ENCODE measurements at regions not wholly inside any gene's neighbourhood (a gene's known extent, or its start where the extent isn't known, plus 50 kb on each side); places are given as distances from the start of the nearest gene placed in this dataset.

DNA sequence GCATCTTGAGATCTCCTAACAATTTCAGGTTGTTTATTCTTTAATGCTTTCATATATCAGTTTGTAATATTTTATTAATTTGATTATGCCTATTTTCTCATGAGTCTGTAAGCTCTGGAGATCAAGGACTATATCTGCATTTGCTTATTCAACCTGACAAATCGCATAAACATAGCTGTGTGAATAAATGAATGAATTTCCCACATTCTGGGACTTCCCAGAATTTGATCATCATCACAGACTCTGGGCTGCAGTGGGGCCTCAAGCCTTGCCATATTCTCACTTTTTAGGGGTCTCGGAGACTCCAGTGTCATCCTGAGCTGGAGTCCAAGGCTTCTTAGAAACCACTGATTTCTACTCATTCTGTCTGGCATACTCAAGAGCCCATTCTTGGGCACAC lies 180.5 kb downstream of the DAD1 start:
- Histone ChIP-seq H3K27ac (no peak overlapping the region), H3K36me3 (no peaks in the 10 kb centered on the region), H3K27me3 (no peaks in the 10 kb centered on the region), H3K4me3 (no peak overlapping the region), H3K4me1 (peaks cover 0 to 8% (median 3%) of the 10 kb centered on the region in 4 donors), H3K9me3 (no peaks in the 10 kb centered on the region)
- no peak for TF ChIP-seq POLR2AphosphoS5 (IDR thresholded peaks at IDR 0.05)
- TF ChIP-seq POLR2A (IDR thresholded peaks at IDR 0.05): no peak
- no peak for TF ChIP-seq CTCF (IDR thresholded peaks at IDR 0.05)
- no peak for TF ChIP-seq EP300 (IDR thresholded peaks at IDR 0.05)
- 97 to 100% (median 98%) methylated on average over 2 of the region's 2 CpGs for WGBS, 5 donors
- no peak for DNase-seq
- intact Hi-C loops (cut with DNase I; ENCODE audit: low total_unique reads): no loop called here

DNA sequence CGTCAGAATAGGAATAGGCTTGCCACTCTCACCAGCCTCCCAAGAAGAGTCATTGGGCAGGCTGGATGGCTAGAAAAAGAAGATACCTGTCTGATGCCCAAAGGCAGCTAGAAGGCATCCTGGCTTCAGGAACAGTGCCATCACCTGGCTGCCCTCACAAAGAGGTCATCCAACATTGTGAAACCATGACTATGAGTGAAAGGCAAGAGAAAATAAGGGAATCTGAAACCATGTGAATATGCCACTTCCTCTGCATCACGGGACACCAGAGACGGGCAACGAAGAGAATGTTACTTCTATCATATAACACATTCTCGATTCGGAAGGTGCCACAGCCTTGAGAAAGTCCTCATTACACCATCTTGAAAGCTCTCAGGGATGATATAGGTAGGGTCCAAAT lies 182.0 kb downstream of the DAD1 start:
- 83 to 96% (median 85%) methylated on average over 6 of the region's 6 CpGs for WGBS, 5 donors
- TF ChIP-seq POLR2A (IDR thresholded peaks at IDR 0.05) (no peak), EP300 (IDR thresholded peaks at IDR 0.05) (no peak), CTCF (IDR thresholded peaks at IDR 0.05) (no peak), POLR2AphosphoS5 (IDR thresholded peaks at IDR 0.05) (no peak)

GRCh38 chr14:22405201-22405600 lies 183.8 kb downstream of the DAD1 start:
- DNase-seq: no peak
- TF ChIP-seq POLR2AphosphoS5 (IDR thresholded peaks at IDR 0.05) (no peak), EP300 (IDR thresholded peaks at IDR 0.05) (no peak), CTCF (IDR thresholded peaks at IDR 0.05) (no peak), POLR2A (IDR thresholded peaks at IDR 0.05) (no peak)
- peaks cover 0 to 30% (median 7%) of the 10 kb centered on the region in 4 donors for H3K4me1 ChIP-seq
- intact Hi-C loops (cut with DNase I; ENCODE audit: low total_unique reads): no loop called here
- no peaks in the 10 kb centered on the region for H3K27me3 ChIP-seq
- H3K4me3 ChIP-seq: no peak overlapping the region
- H3K36me3 ChIP-seq: no peaks in the 10 kb centered on the region
- no peak overlapping the region for H3K27ac ChIP-seq
- WGBS, 5 donors: 77 to 94% (median 86%) methylated on average over 1 of the region's 1 CpG
- no peaks in the 10 kb centered on the region for H3K9me3 ChIP-seq

More for the DNA sequence above, 182.0 kb downstream of the DAD1 start:
- intact Hi-C loops (cut with DNase I; ENCODE audit: low total_unique reads): no loop called here
- Histone ChIP-seq H3K27me3 (no peaks in the 10 kb centered on the region), H3K27ac (no peak overlapping the region), H3K4me1 (peaks cover 0 to 19% (median 7%) of the 10 kb centered on the region in 4 donors), H3K9me3 (no peaks in the 10 kb centered on the region), H3K4me3 (no peak overlapping the region), H3K36me3 (no peaks in the 10 kb centered on the region)
- no peak for DNase-seq

DNA sequence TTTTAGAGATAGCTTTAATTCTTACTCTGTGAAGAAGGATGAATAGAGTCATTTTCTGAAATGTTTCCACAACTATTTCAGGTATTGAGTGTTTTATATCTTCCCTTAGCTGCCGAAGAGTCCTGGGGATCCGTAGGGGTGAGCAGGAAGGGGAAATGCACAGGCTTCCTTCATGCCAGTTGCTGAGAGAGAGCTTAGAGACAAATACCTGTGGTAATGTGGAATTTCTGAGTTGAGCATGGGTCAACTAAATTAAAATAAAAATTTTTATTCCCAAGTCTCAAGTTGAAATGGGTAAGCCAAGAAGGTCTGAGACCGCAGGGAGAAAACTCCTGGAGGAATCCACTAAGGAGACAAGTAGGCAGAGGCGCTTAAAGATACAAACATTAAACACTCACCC lies 185.7 kb downstream of the DAD1 start:
- no peaks in the 10 kb centered on the region for H3K9me3 ChIP-seq
- WGBS, 5 donors: 89 to 93% (median 91%) methylated on average over 4 of the region's 4 CpGs
- H3K27me3 ChIP-seq: no peaks in the 10 kb centered on the region
- TF ChIP-seq POLR2A (IDR thresholded peaks at IDR 0.05) (no peak), POLR2AphosphoS5 (IDR thresholded peaks at IDR 0.05) (no peak), EP300 (IDR thresholded peaks at IDR 0.05) (no peak), CTCF (IDR thresholded peaks at IDR 0.05) (no peak)
- no peaks in the 10 kb centered on the region for H3K36me3 ChIP-seq
- peaks cover 0 to 30% (median 7%) of the 10 kb centered on the region in 4 donors for H3K4me1 ChIP-seq
- H3K27ac ChIP-seq: no peak overlapping the region
- no peak overlapping the region for H3K4me3 ChIP-seq
- intact Hi-C loops (cut with DNase I; ENCODE audit: low total_unique reads): no loop called here
- DNase-seq: no peak
